ENCODE measurements at regions not wholly inside any gene's neighbourhood (a gene's known extent, or its start where the extent isn't known, plus 50 kb on each side); places are given as distances from the start of the nearest gene placed in this dataset.

- TF ChIP-seq CTCF (IDR thresholded peaks at IDR 0.05) (no peak), POLR2A (IDR thresholded peaks at IDR 0.05) (no peak)
These were observed 212.0 kb upstream of the SGK1 start for GRCh38 chr6:134529921-134530320.

All from suprapubic skin (tissue), 3 donors.